GM23338 (cell line): ENCODE measurements at regions not wholly inside any gene's neighbourhood (a gene's known extent, or its start where the extent isn't known, plus 50 kb on each side); places are given as distances from the start of the nearest gene placed in this dataset.

Experiments
- ATAC-seq: fragments of 200-7000 bp; cut with Tn5 transposase; 3 replicates; pipeline ENCODE4 v1.9.1; 2020
- DNase-seq: peaks from one replicate; pipeline ENCODE4 v3.0.0-alpha.2; 2015; ENCODE audit warnings: low spot score
- H2AFZ ChIP-seq: fragments of 200-600 bp; sonication (generic); 2 replicates; pipeline ENCODE4 v1.8.0; 2016; ENCODE audit warnings: antibody characterized with exemption, mild to moderate bottlenecking, moderate library complexity
- H3F3A ChIP-seq: fragments of 200-600 bp; sonication (generic); replicated peaks from 2 replicates; pipeline ENCODE4 v1.8.0; 2017; ENCODE audit warnings: antibody characterized with exemption, mixed run types, low read depth
- H3K27ac ChIP-seq: fragments of 200-600 bp; sonication (generic); 2 replicates; pipeline ENCODE4 v1.6.1; 2016; ENCODE audit warnings: low read depth
- H3K27me3 ChIP-seq: fragments of 200-600 bp; sonication (generic); 2 replicates; pipeline ENCODE4 v1.8.0; 2016; ENCODE audit warnings: mild to moderate bottlenecking, mixed run types, moderate library complexity; ENCODE audit not compliant: insufficient read depth
- H3K36me3 ChIP-seq: fragments of 200-600 bp; sonication (generic); 2 replicates; pipeline ENCODE4 v1.8.0; 2016; ENCODE audit warnings: mild to moderate bottlenecking; ENCODE audit not compliant: insufficient read depth
- H3K4me1 ChIP-seq: fragments of 200-600 bp; sonication (generic); 2 replicates; pipeline ENCODE4 v1.8.0; 2016; ENCODE audit warnings: mild to moderate bottlenecking, moderate library complexity; ENCODE audit not compliant: insufficient read depth
- H3K4me2 ChIP-seq: fragments of 200-600 bp; sonication (generic); 2 replicates; pipeline ENCODE4 v1.7.1; 2017; ENCODE audit warnings: mixed run types
- H3K4me3 ChIP-seq: fragments of 200-600 bp; sonication (generic); 2 replicates; pipeline ENCODE4 v1.6.1; 2016; ENCODE audit warnings: mixed run types
- H3K79me2 ChIP-seq: fragments of 200-600 bp; sonication (generic); replicated peaks from 2 replicates; pipeline ENCODE4 v1.8.0; 2017; ENCODE audit warnings: mild to moderate bottlenecking; ENCODE audit not compliant: insufficient read depth
- H3K9me2 ChIP-seq: fragments of 200-600 bp; sonication (generic); 2 replicates; pipeline ENCODE4 v1.8.0; 2017; ENCODE audit not compliant: insufficient read depth
- H4K20me1 ChIP-seq: fragments of 200-600 bp; sonication (generic); replicated peaks from 2 replicates; pipeline ENCODE4 v1.8.0; 2017; ENCODE audit warnings: mild to moderate bottlenecking; ENCODE audit not compliant: insufficient read depth
- H3K27ac Mint-ChIP-seq: 2 replicates; pipeline ENCODE4 v1.8.0; 2020; ENCODE audit warnings: inconsistent platforms, mild to moderate bottlenecking, moderate library complexity, mixed read lengths
- H3K27me3 Mint-ChIP-seq: 3 replicates; pipeline ENCODE4 v1.8.0; 2022; ENCODE audit warnings: low read depth, mild to moderate bottlenecking, moderate library complexity, mixed read lengths, inconsistent platforms; ENCODE audit not compliant: insufficient read depth, poor library complexity
- H3K36me3 Mint-ChIP-seq: 3 replicates; pipeline ENCODE4 v1.8.0; 2021; ENCODE audit warnings: low read depth, mild to moderate bottlenecking, inconsistent platforms, moderate library complexity, mixed read lengths
- H3K4me1 Mint-ChIP-seq: 3 replicates; pipeline ENCODE4 v1.8.0; 2020; ENCODE audit warnings: mild to moderate bottlenecking, inconsistent platforms, mixed read lengths
- H3K4me3 Mint-ChIP-seq: 3 replicates; pipeline ENCODE4 v1.8.0; 2021; ENCODE audit warnings: moderate library complexity, mild to moderate bottlenecking, inconsistent platforms, mixed read lengths
- H3K9me3 Mint-ChIP-seq: 3 replicates; pipeline ENCODE4 v1.8.0; 2020; ENCODE audit warnings: moderate library complexity, mild to moderate bottlenecking, inconsistent platforms, mixed read lengths
- CREB1 ChIP-seq: fragments of 250-450 bp; sonication (Bioruptor Pico); IDR thresholded peaks from 2 replicates; pipeline ENCODE4 v1.5.0; 2020; ENCODE audit warnings: low read depth, mild to moderate bottlenecking, moderate library complexity
- EZH2 ChIP-seq: fragments of 200-600 bp; sonication (generic); IDR thresholded peaks from one replicate; pipeline ENCODE4 v1.8.0; 2017; ENCODE audit warnings: antibody characterized with exemption, mild to moderate bottlenecking, low read depth; ENCODE audit not compliant: unreplicated experiment
- EZH2phosphoT487 ChIP-seq: fragments of 200-600 bp; sonication (generic); IDR thresholded peaks from one replicate; pipeline ENCODE4 v1.8.1; 2018; ENCODE audit warnings: antibody characterized with exemption; ENCODE audit not compliant: unreplicated experiment
- JUNB ChIP-seq: IDR thresholded peaks from one replicate; pipeline ENCODE4 v1.6.1; 2016; ENCODE audit warnings: antibody characterized with exemption; ENCODE audit not compliant: unreplicated experiment
- NANOG ChIP-seq: IDR thresholded peaks from 2 replicates; pipeline ENCODE4 v1.6.1; 2016; ENCODE audit warnings: antibody characterized with exemption, borderline replicate concordance
- POLR2AphosphoS5 ChIP-seq: IDR thresholded peaks from 2 replicates; pipeline ENCODE4 v1.6.1; 2016; ENCODE audit warnings: antibody characterized with exemption, low read depth
- STAT1 ChIP-seq: IDR thresholded peaks from one replicate; pipeline ENCODE4 v1.6.1; 2016; ENCODE audit warnings: antibody characterized with exemption; ENCODE audit not compliant: unreplicated experiment
- ZNF114 ChIP-seq: fragments of 250-450 bp; sonication (Bioruptor Pico); IDR thresholded peaks from 2 replicates; pipeline ENCODE4 v1.5.0; 2020; ENCODE audit warnings: mild to moderate bottlenecking, moderate library complexity
- ZNF331 ChIP-seq: fragments of 250-450 bp; sonication (Bioruptor Pico); IDR thresholded peaks from 2 replicates; pipeline ENCODE4 v1.5.0; 2020; ENCODE audit warnings: low read depth, mild to moderate bottlenecking, moderate library complexity
- TF ChIP-seq, protein P1 (sequence below): fragments of 250-450 bp; sonication (Bioruptor Pico); IDR thresholded peaks from 2 replicates; pipeline ENCODE4 v1.5.0; 2020; ENCODE audit warnings: mild to moderate bottlenecking, moderate library complexity
- TF ChIP-seq, protein P2 (sequence below): IDR thresholded peaks from 2 replicates; pipeline ENCODE4 v1.6.1; 2016; ENCODE audit warnings: antibody characterized with exemption
- TF ChIP-seq, protein P3 (sequence below), 2 experiments: fragments of 200-600 bp in 1 of 2; sonication (generic) in 1 of 2; conservative IDR thresholded peaks; 2 replicates each; pipeline versions ENCODE4 v1.5.1 to v1.6.1; 2016 to 2017; ENCODE audit warnings: antibody characterized with exemption in 2 of 2, low read depth in 2 of 2, mild to moderate bottlenecking in 2 of 2, moderate library complexity in 1 of 2
- TF ChIP-seq, protein P4 (sequence below): IDR thresholded peaks from one replicate; pipeline ENCODE4 v1.6.1; 2018; ENCODE audit warnings: antibody characterized with exemption; ENCODE audit not compliant: unreplicated experiment

DNA sequence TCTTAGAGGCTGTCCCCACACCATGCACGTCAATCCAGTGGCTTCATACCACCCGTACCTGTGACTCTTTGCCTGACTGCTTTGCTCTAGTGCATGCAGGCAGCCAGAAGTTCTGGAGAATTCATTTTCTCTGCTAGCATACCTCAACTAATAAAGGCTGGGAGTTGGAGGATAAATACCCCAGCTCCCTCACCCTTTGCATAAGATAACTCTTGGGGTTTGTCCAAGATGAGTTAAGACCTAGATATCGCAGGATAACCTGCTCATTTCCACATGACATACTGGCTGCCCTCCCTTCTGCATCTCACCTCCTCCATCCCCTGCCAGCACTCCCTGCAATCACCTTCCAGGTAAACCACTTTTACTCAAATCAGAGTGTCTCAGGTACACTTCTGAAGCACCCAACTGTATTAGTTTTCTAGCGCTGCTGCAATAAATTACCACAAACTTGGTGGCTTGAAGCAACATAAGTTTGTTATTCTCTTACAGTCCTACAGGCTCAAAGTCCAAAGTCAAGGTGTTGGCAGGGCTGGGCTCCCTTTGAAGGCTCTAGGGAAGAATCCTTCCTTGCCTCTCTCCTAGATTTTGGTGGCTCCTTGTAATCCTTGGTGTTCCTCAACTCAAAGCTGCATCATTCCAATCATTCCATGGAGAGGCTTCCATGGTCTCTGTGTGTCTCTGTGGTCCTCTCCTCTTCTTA is 146.8 kb downstream of the CRLF3 start:
- no peak overlapping the region for H2AFZ ChIP-seq
- H3K4me1 Mint-ChIP-seq = no peaks in the 10 kb centered on the region; the same call in 2 of the 3 replicates
- no peaks in the 10 kb centered on the region for H4K20me1 ChIP-seq
- H3K27me3 ChIP-seq = no peaks in the 10 kb centered on the region
- no peaks in the 10 kb centered on the region for H3K9me2 ChIP-seq
- H3K4me3 Mint-ChIP-seq = no peak overlapping the region
- no peaks in the 10 kb centered on the region for H3K79me2 ChIP-seq
- TF ChIP-seq, protein P1, sequence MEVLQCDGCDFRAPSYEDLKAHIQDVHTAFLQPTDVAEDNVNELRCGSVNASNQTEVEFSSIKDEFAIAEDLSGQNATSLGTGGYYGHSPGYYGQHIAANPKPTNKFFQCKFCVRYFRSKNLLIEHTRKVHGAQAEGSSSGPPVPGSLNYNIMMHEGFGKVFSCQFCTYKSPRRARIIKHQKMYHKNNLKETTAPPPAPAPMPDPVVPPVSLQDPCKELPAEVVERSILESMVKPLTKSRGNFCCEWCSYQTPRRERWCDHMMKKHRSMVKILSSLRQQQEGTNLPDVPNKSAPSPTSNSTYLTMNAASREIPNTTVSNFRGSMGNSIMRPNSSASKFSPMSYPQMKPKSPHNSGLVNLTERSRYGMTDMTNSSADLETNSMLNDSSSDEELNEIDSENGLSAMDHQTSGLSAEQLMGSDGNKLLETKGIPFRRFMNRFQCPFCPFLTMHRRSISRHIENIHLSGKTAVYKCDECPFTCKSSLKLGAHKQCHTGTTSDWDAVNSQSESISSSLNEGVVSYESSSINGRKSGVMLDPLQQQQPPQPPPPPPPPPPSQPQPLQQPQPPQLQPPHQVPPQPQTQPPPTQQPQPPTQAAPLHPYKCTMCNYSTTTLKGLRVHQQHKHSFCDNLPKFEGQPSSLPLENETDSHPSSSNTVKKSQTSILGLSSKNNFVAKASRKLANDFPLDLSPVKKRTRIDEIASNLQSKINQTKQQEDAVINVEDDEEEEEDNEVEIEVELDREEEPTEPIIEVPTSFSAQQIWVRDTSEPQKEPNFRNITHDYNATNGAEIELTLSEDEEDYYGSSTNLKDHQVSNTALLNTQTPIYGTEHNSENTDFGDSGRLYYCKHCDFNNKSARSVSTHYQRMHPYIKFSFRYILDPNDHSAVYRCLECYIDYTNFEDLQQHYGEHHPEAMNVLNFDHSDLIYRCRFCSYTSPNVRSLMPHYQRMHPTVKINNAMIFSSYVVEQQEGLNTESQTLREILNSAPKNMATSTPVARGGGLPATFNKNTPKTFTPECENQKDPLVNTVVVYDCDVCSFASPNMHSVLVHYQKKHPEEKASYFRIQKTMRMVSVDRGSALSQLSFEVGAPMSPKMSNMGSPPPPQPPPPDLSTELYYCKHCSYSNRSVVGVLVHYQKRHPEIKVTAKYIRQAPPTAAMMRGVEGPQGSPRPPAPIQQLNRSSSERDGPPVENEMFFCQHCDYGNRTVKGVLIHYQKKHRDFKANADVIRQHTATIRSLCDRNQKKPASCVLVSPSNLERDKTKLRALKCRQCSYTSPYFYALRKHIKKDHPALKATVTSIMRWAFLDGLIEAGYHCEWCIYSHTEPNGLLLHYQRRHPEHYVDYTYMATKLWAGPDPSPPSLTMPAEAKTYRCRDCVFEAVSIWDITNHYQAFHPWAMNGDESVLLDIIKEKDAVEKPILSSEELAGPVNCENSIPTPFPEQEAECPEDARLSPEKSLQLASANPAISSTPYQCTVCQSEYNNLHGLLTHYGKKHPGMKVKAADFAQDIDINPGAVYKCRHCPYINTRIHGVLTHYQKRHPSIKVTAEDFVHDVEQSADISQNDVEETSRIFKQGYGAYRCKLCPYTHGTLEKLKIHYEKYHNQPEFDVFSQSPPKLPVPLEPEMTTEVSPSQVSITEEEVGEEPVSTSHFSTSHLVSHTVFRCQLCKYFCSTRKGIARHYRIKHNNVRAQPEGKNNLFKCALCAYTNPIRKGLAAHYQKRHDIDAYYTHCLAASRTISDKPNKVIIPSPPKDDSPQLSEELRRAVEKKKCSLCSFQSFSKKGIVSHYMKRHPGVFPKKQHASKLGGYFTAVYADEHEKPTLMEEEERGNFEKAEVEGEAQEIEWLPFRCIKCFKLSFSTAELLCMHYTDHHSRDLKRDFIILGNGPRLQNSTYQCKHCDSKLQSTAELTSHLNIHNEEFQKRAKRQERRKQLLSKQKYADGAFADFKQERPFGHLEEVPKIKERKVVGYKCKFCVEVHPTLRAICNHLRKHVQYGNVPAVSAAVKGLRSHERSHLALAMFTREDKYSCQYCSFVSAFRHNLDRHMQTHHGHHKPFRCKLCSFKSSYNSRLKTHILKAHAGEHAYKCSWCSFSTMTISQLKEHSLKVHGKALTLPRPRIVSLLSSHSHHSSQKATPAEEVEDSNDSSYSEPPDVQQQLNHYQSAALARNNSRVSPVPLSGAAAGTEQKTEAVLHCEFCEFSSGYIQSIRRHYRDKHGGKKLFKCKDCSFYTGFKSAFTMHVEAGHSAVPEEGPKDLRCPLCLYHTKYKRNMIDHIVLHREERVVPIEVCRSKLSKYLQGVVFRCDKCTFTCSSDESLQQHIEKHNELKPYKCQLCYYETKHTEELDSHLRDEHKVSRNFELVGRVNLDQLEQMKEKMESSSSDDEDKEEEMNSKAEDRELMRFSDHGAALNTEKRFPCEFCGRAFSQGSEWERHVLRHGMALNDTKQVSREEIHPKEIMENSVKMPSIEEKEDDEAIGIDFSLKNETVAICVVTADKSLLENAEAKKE = no peak
- TF ChIP-seq STAT1 = no peak
- TF ChIP-seq, protein P2, sequence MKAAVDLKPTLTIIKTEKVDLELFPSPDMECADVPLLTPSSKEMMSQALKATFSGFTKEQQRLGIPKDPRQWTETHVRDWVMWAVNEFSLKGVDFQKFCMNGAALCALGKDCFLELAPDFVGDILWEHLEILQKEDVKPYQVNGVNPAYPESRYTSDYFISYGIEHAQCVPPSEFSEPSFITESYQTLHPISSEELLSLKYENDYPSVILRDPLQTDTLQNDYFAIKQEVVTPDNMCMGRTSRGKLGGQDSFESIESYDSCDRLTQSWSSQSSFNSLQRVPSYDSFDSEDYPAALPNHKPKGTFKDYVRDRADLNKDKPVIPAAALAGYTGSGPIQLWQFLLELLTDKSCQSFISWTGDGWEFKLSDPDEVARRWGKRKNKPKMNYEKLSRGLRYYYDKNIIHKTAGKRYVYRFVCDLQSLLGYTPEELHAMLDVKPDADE = no peak
- TF ChIP-seq ZNF331 (CRISPR knock-in tag) = no peak
- no peak for TF ChIP-seq EZH2
- TF ChIP-seq CREB1 (CRISPR knock-in tag) = no peak
- TF ChIP-seq POLR2AphosphoS5 = no peak
- no peak for TF ChIP-seq ZNF114 (CRISPR knock-in tag)
- TF ChIP-seq NANOG = no peak
- TF ChIP-seq, protein P3, sequence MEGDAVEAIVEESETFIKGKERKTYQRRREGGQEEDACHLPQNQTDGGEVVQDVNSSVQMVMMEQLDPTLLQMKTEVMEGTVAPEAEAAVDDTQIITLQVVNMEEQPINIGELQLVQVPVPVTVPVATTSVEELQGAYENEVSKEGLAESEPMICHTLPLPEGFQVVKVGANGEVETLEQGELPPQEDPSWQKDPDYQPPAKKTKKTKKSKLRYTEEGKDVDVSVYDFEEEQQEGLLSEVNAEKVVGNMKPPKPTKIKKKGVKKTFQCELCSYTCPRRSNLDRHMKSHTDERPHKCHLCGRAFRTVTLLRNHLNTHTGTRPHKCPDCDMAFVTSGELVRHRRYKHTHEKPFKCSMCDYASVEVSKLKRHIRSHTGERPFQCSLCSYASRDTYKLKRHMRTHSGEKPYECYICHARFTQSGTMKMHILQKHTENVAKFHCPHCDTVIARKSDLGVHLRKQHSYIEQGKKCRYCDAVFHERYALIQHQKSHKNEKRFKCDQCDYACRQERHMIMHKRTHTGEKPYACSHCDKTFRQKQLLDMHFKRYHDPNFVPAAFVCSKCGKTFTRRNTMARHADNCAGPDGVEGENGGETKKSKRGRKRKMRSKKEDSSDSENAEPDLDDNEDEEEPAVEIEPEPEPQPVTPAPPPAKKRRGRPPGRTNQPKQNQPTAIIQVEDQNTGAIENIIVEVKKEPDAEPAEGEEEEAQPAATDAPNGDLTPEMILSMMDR (conservative IDR thresholded peaks at IDR 0.05; ENCODE audit: low read depth in 2 of 2) = no peak
- no peak for TF ChIP-seq JUNB
- TF ChIP-seq, protein P4, sequence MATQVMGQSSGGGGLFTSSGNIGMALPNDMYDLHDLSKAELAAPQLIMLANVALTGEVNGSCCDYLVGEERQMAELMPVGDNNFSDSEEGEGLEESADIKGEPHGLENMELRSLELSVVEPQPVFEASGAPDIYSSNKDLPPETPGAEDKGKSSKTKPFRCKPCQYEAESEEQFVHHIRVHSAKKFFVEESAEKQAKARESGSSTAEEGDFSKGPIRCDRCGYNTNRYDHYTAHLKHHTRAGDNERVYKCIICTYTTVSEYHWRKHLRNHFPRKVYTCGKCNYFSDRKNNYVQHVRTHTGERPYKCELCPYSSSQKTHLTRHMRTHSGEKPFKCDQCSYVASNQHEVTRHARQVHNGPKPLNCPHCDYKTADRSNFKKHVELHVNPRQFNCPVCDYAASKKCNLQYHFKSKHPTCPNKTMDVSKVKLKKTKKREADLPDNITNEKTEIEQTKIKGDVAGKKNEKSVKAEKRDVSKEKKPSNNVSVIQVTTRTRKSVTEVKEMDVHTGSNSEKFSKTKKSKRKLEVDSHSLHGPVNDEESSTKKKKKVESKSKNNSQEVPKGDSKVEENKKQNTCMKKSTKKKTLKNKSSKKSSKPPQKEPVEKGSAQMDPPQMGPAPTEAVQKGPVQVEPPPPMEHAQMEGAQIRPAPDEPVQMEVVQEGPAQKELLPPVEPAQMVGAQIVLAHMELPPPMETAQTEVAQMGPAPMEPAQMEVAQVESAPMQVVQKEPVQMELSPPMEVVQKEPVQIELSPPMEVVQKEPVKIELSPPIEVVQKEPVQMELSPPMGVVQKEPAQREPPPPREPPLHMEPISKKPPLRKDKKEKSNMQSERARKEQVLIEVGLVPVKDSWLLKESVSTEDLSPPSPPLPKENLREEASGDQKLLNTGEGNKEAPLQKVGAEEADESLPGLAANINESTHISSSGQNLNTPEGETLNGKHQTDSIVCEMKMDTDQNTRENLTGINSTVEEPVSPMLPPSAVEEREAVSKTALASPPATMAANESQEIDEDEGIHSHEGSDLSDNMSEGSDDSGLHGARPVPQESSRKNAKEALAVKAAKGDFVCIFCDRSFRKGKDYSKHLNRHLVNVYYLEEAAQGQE = no peak
- TF ChIP-seq EZH2phosphoT487 = no peak
- H3K27ac Mint-ChIP-seq = no peak overlapping the region
- H3K4me2 ChIP-seq = no peak overlapping the region
- H3K27me3 Mint-ChIP-seq = peaks cover 2% of the 10 kb centered on the region
- H3K4me1 ChIP-seq = no peaks in the 10 kb centered on the region
- H3K4me3 ChIP-seq = no peak overlapping the region
- no peaks in the 10 kb centered on the region for H3F3A ChIP-seq
- no peak overlapping the region for H3K27ac ChIP-seq
- ATAC-seq (no peak), DNase-seq (no peak)
- peaks cover 13% of the 10 kb centered on the region; the same call in 2 of the 3 replicates for H3K36me3 Mint-ChIP-seq
- H3K9me3 Mint-ChIP-seq = peaks cover 18% of the 10 kb centered on the region
- H3K36me3 ChIP-seq = no peaks in the 10 kb centered on the region
